ENCODE measurements at regions not wholly inside any gene's neighbourhood (a gene's known extent, or its start where the extent isn't known, plus 50 kb on each side); places are given as distances from the start of the nearest gene placed in this dataset.
"Not testable (repeated sequence)": the region's sequence is repeated elsewhere in the genome, so short reads cannot be mapped to it uniquely, and the experiment has no call there.

DNA sequence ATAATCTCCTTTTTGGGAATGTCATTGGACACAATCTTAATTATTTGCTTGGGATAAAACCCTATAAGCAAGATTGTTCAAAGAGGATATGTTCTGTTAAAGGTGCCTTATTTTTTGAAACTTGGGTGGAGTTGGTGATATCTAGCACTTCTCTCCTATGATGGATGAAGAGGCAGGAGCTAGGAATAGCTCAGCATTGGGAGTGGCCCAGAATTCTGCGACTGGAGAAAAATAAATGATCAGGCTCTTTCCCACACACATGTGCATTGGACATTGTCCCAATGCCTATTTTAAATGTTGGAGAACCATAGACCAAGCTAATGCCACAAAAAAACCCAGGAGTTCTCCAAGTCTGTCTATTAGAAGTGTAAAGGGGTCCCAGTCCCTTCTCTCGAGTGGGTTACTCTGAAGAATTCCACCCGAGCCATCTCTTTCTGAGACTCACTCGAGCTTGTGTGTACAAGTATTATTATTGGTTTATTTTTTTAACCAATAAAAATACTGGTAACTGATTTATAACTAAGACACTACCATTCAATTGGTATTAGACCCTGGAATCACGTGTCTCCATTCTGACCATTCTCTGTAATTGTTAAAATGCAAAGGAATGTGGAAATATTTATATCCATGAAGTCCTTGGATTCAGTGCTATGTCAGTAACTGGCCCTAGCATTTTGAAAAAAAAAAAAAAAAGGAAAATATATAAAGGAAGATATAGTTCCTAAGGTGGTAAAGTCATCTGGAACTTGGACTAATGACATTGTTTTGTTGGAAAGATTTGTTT lies 437.5 kb upstream of the TMEM132C start:
- Mint-ChIP-seq H3K9me3 (peaks cover 5% of the 10 kb centered on the region in 2 donors), H3K4me3 (no peak overlapping the region), H3K4me1 (no peaks in the 10 kb centered on the region), H3K27me3 (ENCODE audit: low read depth in 2 of 2) (no peaks in the 10 kb centered on the region), H3K36me3 (no peaks in the 10 kb centered on the region), H3K27ac (no peak overlapping the region)
- DNase-seq (no peak), ATAC-seq (no peak)
- H3K27ac ChIP-seq (ENCODE audit: low read length): no peak overlapping the region
- 80% methylated on average over 2 of the region's 5 CpGs for WGBS (ENCODE audit: insufficient coverage)
- H3K9me3 ChIP-seq (ENCODE audit: control insufficient read depth, insufficient read depth, low read length): peaks cover 6% of the 10 kb centered on the region
- no peaks in the 10 kb centered on the region for H3K36me3 ChIP-seq (ENCODE audit: control insufficient read depth, insufficient read depth, low read length)
- H3K27me3 ChIP-seq (ENCODE audit: control insufficient read depth, insufficient read depth, low read length): no peaks in the 10 kb centered on the region
- TF ChIP-seq, protein P1, sequence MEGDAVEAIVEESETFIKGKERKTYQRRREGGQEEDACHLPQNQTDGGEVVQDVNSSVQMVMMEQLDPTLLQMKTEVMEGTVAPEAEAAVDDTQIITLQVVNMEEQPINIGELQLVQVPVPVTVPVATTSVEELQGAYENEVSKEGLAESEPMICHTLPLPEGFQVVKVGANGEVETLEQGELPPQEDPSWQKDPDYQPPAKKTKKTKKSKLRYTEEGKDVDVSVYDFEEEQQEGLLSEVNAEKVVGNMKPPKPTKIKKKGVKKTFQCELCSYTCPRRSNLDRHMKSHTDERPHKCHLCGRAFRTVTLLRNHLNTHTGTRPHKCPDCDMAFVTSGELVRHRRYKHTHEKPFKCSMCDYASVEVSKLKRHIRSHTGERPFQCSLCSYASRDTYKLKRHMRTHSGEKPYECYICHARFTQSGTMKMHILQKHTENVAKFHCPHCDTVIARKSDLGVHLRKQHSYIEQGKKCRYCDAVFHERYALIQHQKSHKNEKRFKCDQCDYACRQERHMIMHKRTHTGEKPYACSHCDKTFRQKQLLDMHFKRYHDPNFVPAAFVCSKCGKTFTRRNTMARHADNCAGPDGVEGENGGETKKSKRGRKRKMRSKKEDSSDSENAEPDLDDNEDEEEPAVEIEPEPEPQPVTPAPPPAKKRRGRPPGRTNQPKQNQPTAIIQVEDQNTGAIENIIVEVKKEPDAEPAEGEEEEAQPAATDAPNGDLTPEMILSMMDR (IDR thresholded peaks at IDR 0.05): no peak
- intact Hi-C loops (cut with micrococcal nuclease): no loop called here
- H3K4me1 ChIP-seq (ENCODE audit: control insufficient read depth, insufficient read depth, low read length): no peaks in the 10 kb centered on the region
- H3K4me3 ChIP-seq (ENCODE audit: low read length): no peak overlapping the region

DNA sequence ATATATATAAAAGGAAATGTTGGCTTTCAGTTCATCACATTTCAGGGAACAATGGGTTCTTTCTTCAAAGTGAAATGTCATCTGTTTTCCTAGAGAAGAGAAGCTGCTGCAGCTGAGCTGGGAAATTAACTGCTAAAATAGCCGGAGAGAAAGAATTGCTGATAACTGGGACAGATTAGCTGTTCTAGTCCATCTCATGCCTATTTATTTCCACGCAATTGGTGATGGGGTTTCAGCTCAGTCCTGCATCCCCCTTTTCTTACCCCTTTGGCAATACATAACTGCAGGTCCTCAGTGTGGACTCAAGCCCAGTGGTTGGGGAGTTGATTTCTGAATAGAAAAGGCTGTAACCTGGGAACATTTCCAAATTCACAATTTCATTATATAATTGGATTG lies 436.9 kb upstream of the TMEM132C start:
- Mint-ChIP-seq H3K36me3 (no peaks in the 10 kb centered on the region), H3K9me3 (peaks cover 5 to 8% of the 10 kb centered on the region in 2 donors), H3K27me3 (ENCODE audit: low read depth in 2 of 2) (no peaks in the 10 kb centered on the region), H3K4me1 (no peaks in the 10 kb centered on the region), H3K4me3 (no peak overlapping the region), H3K27ac (no peak overlapping the region)
- no peaks in the 10 kb centered on the region for H3K36me3 ChIP-seq (ENCODE audit: control insufficient read depth, insufficient read depth, low read length)
- no peaks in the 10 kb centered on the region for H3K4me1 ChIP-seq (ENCODE audit: control insufficient read depth, insufficient read depth, low read length)
- H3K4me3 ChIP-seq (ENCODE audit: low read length): no peak overlapping the region
- intact Hi-C loops (cut with micrococcal nuclease): no loop called here
- DNase-seq (no peak), ATAC-seq (no peak)
- no peak overlapping the region for H3K27ac ChIP-seq (ENCODE audit: low read length)
- WGBS (ENCODE audit: insufficient coverage): 83% methylated on average over 2 of the region's 2 CpGs
- H3K9me3 ChIP-seq (ENCODE audit: control insufficient read depth, insufficient read depth, low read length): peaks cover 6% of the 10 kb centered on the region
- no peaks in the 10 kb centered on the region for H3K27me3 ChIP-seq (ENCODE audit: control insufficient read depth, insufficient read depth, low read length)
- TF ChIP-seq, protein P1 (IDR thresholded peaks at IDR 0.05): no peak

DNA sequence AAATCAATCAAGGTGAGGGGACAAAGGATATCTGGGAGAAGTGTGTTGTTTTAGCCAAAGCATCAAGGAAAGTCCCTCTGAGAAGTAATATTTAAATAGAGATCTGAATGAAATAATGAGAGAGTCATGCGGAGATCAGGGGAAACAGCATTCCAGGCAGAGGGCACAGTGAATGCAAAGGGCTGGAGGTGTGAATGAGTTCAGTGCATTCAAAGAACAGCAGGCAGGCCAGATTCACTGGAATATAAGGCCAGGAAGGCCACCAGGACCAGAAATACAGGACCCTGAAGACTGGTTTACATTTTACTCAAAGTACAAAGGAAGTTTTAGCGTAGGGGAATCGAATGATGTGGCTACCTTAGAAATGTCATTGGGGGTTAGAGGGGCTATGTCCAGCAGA lies 436.2 kb upstream of the TMEM132C start:
- 88% methylated on average over 3 of the region's 3 CpGs for WGBS (ENCODE audit: insufficient coverage)
- intact Hi-C loops (cut with micrococcal nuclease): no loop called here
- Mint-ChIP-seq H3K9me3 (peaks cover 2 to 6% of the 10 kb centered on the region in 2 donors), H3K4me1 (no peaks in the 10 kb centered on the region), H3K27me3 (ENCODE audit: low read depth in 2 of 2) (no peaks in the 10 kb centered on the region), H3K36me3 (no peaks in the 10 kb centered on the region), H3K27ac (no peak overlapping the region), H3K4me3 (no peak overlapping the region)
- ATAC-seq (no peak), DNase-seq (no peak)
- H3K27me3 ChIP-seq (ENCODE audit: control insufficient read depth, insufficient read depth, low read length): no peaks in the 10 kb centered on the region
- H3K4me3 ChIP-seq (ENCODE audit: low read length): no peak overlapping the region
- H3K9me3 ChIP-seq (ENCODE audit: control insufficient read depth, insufficient read depth, low read length): peaks cover 6% of the 10 kb centered on the region
- no peak overlapping the region for H3K27ac ChIP-seq (ENCODE audit: low read length)
- no peaks in the 10 kb centered on the region for H3K4me1 ChIP-seq (ENCODE audit: control insufficient read depth, insufficient read depth, low read length)
- TF ChIP-seq, protein P1 (IDR thresholded peaks at IDR 0.05): no peak
- no peaks in the 10 kb centered on the region for H3K36me3 ChIP-seq (ENCODE audit: control insufficient read depth, insufficient read depth, low read length)

DNA sequence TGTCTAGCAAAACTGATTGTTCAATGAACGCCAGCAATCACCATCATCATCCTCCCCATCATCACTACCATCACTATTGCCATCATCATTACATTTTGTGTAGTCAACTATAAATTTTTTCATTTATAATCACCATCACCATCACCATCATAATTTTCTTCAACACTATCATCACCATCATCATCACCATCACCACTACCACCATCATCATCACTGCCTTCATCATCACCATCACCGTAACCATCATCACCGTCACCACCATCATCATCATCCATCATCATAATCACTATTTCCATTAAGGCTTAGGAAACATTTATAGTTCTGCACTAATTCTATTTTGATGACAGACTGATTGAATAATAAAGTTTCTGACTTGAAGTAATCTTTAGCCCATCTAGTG lies 434.8 kb upstream of the TMEM132C start:
- H3K4me1 Mint-ChIP-seq: no peaks in the 10 kb centered on the region
- ATAC-seq: no peak
- WGBS (ENCODE audit: insufficient coverage): 96% methylated on average over 3 of the region's 3 CpGs
- Histone ChIP-seq H3K36me3 (ENCODE audit: control insufficient read depth, insufficient read depth, low read length) (no peaks in the 10 kb centered on the region), H3K27ac (ENCODE audit: low read length) (no peak overlapping the region), H3K4me3 (ENCODE audit: low read length) (no peak overlapping the region), H3K4me1 (ENCODE audit: control insufficient read depth, insufficient read depth, low read length) (no peaks in the 10 kb centered on the region), H3K9me3 (ENCODE audit: control insufficient read depth, insufficient read depth, low read length) (peaks cover 3% of the 10 kb centered on the region), H3K27me3 (ENCODE audit: control insufficient read depth, insufficient read depth, low read length) (no peaks in the 10 kb centered on the region)
- intact Hi-C loops (cut with micrococcal nuclease): no loop called here
- H3K4me3 Mint-ChIP-seq: no peak overlapping the region
- no peaks in the 10 kb centered on the region for H3K36me3 Mint-ChIP-seq
- peaks cover 2 to 10% of the 10 kb centered on the region in 2 donors for H3K9me3 Mint-ChIP-seq
- no peak for DNase-seq
- TF ChIP-seq, protein P1 (IDR thresholded peaks at IDR 0.05): no peak
- H3K27me3 Mint-ChIP-seq (ENCODE audit: low read depth in 2 of 2): no peaks in the 10 kb centered on the region
- H3K27ac Mint-ChIP-seq: no peak overlapping the region

DNA sequence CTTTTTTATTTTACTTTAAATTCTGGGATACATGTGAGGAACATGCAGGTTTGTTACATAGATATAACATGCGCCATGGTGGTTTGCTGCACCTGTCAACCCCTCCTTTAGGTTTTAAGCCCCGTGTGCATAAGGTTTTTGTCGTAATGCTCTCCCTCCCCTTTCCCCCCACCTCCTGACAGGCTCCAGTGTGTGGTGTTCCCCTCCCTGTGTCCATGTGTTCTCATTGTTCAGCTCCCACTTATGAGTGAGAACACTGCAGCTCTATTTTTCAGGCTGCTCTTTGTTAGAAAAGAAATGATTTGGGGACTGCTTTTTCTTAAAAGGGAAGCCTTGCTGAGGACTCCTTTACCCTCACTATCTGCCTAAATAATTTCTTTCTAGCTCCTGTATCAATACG lies 430.2 kb upstream of the TMEM132C start:
- H3K36me3 Mint-ChIP-seq; H3K36me3 ChIP-seq (ENCODE audit: control insufficient read depth, insufficient read depth, low read length); DNase-seq; H3K27me3 ChIP-seq (ENCODE audit: control insufficient read depth, insufficient read depth, low read length); H3K27ac ChIP-seq (ENCODE audit: low read length); H3K4me1 Mint-ChIP-seq; H3K4me1 ChIP-seq (ENCODE audit: control insufficient read depth, insufficient read depth, low read length); H3K27me3 Mint-ChIP-seq (ENCODE audit: low read depth in 2 of 2); H3K9me3 ChIP-seq (ENCODE audit: control insufficient read depth, insufficient read depth, low read length); H3K4me3 ChIP-seq (ENCODE audit: low read length); H3K27ac Mint-ChIP-seq; ATAC-seq; intact Hi-C loops (cut with micrococcal nuclease); H3K4me3 Mint-ChIP-seq; H3K9me3 Mint-ChIP-seq: not testable (repeated sequence)
- WGBS (ENCODE audit: insufficient coverage): 87% methylated on average over 4 of the region's 4 CpGs

Data from natural killer cell (primary cell).